ENCODE measurements at regions not wholly inside any gene's neighbourhood (a gene's known extent, or its start where the extent isn't known, plus 50 kb on each side); places are given as distances from the start of the nearest gene placed in this dataset.

DNA sequence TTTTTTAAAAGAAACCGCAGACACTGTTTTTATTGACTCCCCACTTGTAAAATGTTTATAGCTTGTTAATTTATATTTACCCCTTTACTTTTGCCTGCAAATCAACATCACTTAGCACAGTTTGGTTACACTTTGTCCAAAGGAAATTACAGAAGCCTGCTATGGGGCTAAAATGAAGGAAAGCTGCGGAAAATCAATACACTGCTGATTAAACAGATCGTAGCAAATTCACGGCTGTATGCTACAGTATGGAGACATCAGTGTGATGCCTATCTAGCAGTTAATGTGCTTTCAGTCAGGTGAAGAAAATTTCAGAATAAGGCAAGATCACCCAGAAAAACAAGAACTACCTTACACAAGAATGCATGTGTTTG, 110.0 kb downstream of the FOXG1 start (continued):
- TF ChIP-seq, protein P1, sequence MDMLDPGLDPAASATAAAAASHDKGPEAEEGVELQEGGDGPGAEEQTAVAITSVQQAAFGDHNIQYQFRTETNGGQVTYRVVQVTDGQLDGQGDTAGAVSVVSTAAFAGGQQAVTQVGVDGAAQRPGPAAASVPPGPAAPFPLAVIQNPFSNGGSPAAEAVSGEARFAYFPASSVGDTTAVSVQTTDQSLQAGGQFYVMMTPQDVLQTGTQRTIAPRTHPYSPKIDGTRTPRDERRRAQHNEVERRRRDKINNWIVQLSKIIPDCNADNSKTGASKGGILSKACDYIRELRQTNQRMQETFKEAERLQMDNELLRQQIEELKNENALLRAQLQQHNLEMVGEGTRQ (IDR thresholded peaks at IDR 0.05; ENCODE audit: low read length) = no peak
- no peak for TF ChIP-seq BACH1 (IDR thresholded peaks at IDR 0.05; ENCODE audit: low read length)
